Sigmoid colon (tissue), 4 donors: ENCODE measurements at regions not wholly inside any gene's neighbourhood (a gene's known extent, or its start where the extent isn't known, plus 50 kb on each side); places are given as distances from the start of the nearest gene placed in this dataset.

Source experiments
- EP300 ChIP-seq, 4 donors: sonication (generic); formaldehyde crosslinking; IDR thresholded peaks; one replicate each; pipeline ENCODE4 v1.6.1; 2017; ENCODE audit warnings: antibody characterized with exemption in 4 of 4
- POLR2A ChIP-seq, 2 donors: fragments of 450-650 bp; IDR thresholded peaks; one replicate each; pipeline ENCODE4 v1.6.1; 2016; ENCODE audit warnings: antibody characterized with exemption in 2 of 2, mild to moderate bottlenecking in 2 of 2, moderate library complexity in 2 of 2
- POLR2AphosphoS5 ChIP-seq, 4 donors: sonication (generic); formaldehyde crosslinking; IDR thresholded peaks; one replicate each; pipeline ENCODE4 v1.6.1; 2017; ENCODE audit warnings: antibody characterized with exemption in 4 of 4
- TF ChIP-seq, protein P1 (sequence below), 4 experiments: fragments of 450-650 bp in 3 of 4; fragments of 200-600 bp in 1 of 4; IDR thresholded peaks; one replicate each; pipeline ENCODE4 v1.5.1; 2016 to 2019; ENCODE audit warnings: antibody characterized with exemption in 4 of 4, mild to moderate bottlenecking in 3 of 4, moderate library complexity in 2 of 4

- TF ChIP-seq, protein P1, sequence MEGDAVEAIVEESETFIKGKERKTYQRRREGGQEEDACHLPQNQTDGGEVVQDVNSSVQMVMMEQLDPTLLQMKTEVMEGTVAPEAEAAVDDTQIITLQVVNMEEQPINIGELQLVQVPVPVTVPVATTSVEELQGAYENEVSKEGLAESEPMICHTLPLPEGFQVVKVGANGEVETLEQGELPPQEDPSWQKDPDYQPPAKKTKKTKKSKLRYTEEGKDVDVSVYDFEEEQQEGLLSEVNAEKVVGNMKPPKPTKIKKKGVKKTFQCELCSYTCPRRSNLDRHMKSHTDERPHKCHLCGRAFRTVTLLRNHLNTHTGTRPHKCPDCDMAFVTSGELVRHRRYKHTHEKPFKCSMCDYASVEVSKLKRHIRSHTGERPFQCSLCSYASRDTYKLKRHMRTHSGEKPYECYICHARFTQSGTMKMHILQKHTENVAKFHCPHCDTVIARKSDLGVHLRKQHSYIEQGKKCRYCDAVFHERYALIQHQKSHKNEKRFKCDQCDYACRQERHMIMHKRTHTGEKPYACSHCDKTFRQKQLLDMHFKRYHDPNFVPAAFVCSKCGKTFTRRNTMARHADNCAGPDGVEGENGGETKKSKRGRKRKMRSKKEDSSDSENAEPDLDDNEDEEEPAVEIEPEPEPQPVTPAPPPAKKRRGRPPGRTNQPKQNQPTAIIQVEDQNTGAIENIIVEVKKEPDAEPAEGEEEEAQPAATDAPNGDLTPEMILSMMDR (IDR thresholded peaks at IDR 0.05), result no peak
- TF ChIP-seq POLR2A (IDR thresholded peaks at IDR 0.05), result no peak
- no peak for TF ChIP-seq EP300 (IDR thresholded peaks at IDR 0.05)
- TF ChIP-seq POLR2AphosphoS5 (IDR thresholded peaks at IDR 0.05), result no peak
Observed at GRCh38 chr11:127965939-127966668, 621.3 kb downstream of the ETS1 start.
